Vagina (tissue), 2 donors: ENCODE measurements at regions not wholly inside any gene's neighbourhood (a gene's known extent, or its start where the extent isn't known, plus 50 kb on each side); places are given as distances from the start of the nearest gene placed in this dataset.

ENCODE experiments used
- DNase-seq, 2 donors: peaks; one replicate each; pipeline ENCODE4 v3.0.0-alpha.2; 2017; ENCODE audit errors: extremely low spot score in 2 of 2
- H3K27ac ChIP-seq: fragments of 200-600 bp; sonication (generic); one replicate; pipeline ENCODE4 v1.5.1; 2019
- H3K27me3 ChIP-seq: fragments of 200-600 bp; sonication (generic); one replicate; pipeline ENCODE4 v1.5.1; 2019
- H3K36me3 ChIP-seq, 2 donors: fragments of 200-600 bp; sonication (generic); one replicate each; pipeline ENCODE4 v1.5.1; 2017 to 2019
- H3K4me1 ChIP-seq: fragments of 200-600 bp; sonication (generic); one replicate; pipeline ENCODE4 v1.5.1; 2019
- H3K4me3 ChIP-seq, 2 donors: fragments of 200-600 bp; sonication (generic); 1 replicate in 1 of 2; 2 replicates in 1 of 2; pipeline ENCODE4 v1.5.1; 2016 to 2019
- H3K9me3 ChIP-seq: fragments of 200-600 bp; sonication (generic); one replicate; pipeline ENCODE4 v1.5.1; 2019
- POLR2A ChIP-seq, 2 donors: fragments of 450-650 bp; IDR thresholded peaks; one replicate each; pipeline ENCODE4 v1.6.1; 2017; ENCODE audit warnings: antibody characterized with exemption in 2 of 2, mild to moderate bottlenecking in 2 of 2, moderate library complexity in 2 of 2
- POLR2AphosphoS5 ChIP-seq, 2 donors: sonication (generic); formaldehyde crosslinking; IDR thresholded peaks; one replicate each; pipeline ENCODE4 v1.9.0; 2017; ENCODE audit warnings: antibody characterized with exemption in 2 of 2, mild to moderate bottlenecking in 2 of 2, low read depth in 1 of 2; ENCODE audit not compliant: insufficient read depth in 1 of 2
- intact Hi-C: fragments of 100-400 bp; cut with DNase I; formaldehyde crosslinking; loops from one replicate; pipeline ENCODE4 v1.15.1; 2023
- TF ChIP-seq, protein P1 (sequence below), 3 experiments: fragments of 450-650 bp in 2 of 3; fragments of 200-600 bp in 1 of 3; sonication (generic) in 1 of 3; IDR thresholded peaks; one replicate each; pipeline ENCODE4 v1.5.1; 2017 to 2019; ENCODE audit warnings: antibody characterized with exemption in 3 of 3, mild to moderate bottlenecking in 2 of 3, moderate library complexity in 2 of 3

DNA sequence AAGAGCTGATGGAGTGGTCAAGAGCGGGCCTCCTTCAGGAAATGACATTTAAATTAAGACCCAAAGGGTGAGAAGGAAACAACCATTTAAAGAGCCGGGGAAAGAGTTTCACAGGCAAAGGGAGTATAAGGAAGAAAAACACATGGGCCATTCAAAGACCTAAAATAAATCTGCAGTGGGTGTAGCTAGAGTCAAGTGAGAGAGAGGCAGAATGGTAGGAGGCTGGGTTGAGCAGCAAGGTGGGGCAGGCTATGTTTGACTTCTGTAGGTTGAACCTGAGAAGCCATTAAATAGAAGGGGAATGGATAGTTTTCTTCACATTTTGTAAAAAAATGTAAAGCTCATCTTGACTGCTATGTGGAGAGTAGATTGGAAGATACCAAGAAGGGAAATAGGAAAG lies 183.8 kb downstream of the LACC1 start:
- H3K27me3 ChIP-seq = no peaks in the 10 kb centered on the region
- no peaks in the 10 kb centered on the region for H3K36me3 ChIP-seq
- DNase-seq = no peak
- intact Hi-C loops = no loop called here
- no peaks in the 10 kb centered on the region for H3K4me1 ChIP-seq
- no peak for TF ChIP-seq POLR2AphosphoS5 (IDR thresholded peaks at IDR 0.05; ENCODE audit: insufficient read depth in 1 of 2, low read depth in 1 of 2)
- TF ChIP-seq POLR2A (IDR thresholded peaks at IDR 0.05) = no peak
- TF ChIP-seq, protein P1, sequence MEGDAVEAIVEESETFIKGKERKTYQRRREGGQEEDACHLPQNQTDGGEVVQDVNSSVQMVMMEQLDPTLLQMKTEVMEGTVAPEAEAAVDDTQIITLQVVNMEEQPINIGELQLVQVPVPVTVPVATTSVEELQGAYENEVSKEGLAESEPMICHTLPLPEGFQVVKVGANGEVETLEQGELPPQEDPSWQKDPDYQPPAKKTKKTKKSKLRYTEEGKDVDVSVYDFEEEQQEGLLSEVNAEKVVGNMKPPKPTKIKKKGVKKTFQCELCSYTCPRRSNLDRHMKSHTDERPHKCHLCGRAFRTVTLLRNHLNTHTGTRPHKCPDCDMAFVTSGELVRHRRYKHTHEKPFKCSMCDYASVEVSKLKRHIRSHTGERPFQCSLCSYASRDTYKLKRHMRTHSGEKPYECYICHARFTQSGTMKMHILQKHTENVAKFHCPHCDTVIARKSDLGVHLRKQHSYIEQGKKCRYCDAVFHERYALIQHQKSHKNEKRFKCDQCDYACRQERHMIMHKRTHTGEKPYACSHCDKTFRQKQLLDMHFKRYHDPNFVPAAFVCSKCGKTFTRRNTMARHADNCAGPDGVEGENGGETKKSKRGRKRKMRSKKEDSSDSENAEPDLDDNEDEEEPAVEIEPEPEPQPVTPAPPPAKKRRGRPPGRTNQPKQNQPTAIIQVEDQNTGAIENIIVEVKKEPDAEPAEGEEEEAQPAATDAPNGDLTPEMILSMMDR (IDR thresholded peaks at IDR 0.05) = no peak
- no peaks in the 10 kb centered on the region for H3K9me3 ChIP-seq
- no peak overlapping the region for H3K4me3 ChIP-seq
- H3K27ac ChIP-seq = no peak overlapping the region

DNA sequence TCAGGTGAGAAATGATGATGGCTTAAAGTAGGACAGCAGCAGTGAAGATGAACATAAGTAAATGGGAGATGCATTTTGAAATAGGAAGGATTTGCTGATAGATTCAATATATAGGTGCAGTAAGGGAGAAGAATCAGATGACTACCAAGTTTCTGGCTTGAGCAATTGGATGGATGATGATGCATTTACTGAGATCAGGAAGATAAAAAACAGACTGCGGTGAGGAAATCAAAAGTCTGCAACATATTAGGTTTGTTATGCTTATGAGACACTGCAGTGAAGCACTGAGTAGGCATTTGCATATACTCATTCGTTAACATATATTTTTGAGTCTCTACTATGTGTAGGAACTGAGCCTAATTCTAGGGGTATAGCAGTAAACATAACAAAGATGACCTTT lies 184.2 kb downstream of the LACC1 start:
- no peaks in the 10 kb centered on the region for H3K36me3 ChIP-seq
- TF ChIP-seq POLR2A (IDR thresholded peaks at IDR 0.05) (no peak), POLR2AphosphoS5 (IDR thresholded peaks at IDR 0.05; ENCODE audit: insufficient read depth in 1 of 2, low read depth in 1 of 2) (no peak)
- TF ChIP-seq, protein P1 (IDR thresholded peaks at IDR 0.05) = no peak
- no peak overlapping the region for H3K4me3 ChIP-seq
- no peaks in the 10 kb centered on the region for H3K9me3 ChIP-seq
- no peak overlapping the region for H3K27ac ChIP-seq
- DNase-seq = no peak
- intact Hi-C loops = no loop called here
- no peaks in the 10 kb centered on the region for H3K27me3 ChIP-seq
- no peaks in the 10 kb centered on the region for H3K4me1 ChIP-seq

DNA sequence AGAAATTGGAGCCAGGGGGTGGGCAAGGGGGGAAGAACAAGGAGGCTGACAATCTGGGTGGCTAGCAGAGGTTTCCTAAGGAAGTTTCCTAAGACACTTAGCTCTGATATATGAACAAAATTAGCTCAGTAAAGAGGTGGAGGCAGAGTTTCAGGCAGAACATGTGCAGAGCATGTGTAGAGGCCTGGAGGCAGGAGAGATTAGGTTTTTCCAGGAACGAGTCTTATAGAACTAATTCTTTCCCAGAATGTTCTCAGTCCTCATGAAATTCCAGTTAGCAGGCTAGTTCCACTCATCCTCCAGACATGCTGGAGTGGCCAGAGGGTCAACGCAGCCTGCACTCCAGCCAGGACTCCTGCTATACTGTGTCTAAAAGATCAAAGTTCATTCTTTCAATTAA lies 184.7 kb downstream of the LACC1 start:
- H3K4me1 ChIP-seq = no peaks in the 10 kb centered on the region
- H3K27me3 ChIP-seq = no peaks in the 10 kb centered on the region
- H3K36me3 ChIP-seq = no peaks in the 10 kb centered on the region
- DNase-seq = no peak
- no peak overlapping the region for H3K4me3 ChIP-seq
- TF ChIP-seq POLR2AphosphoS5 (IDR thresholded peaks at IDR 0.05; ENCODE audit: insufficient read depth in 1 of 2, low read depth in 1 of 2) = no peak
- no peak for TF ChIP-seq POLR2A (IDR thresholded peaks at IDR 0.05)
- intact Hi-C loops = no loop called here
- H3K27ac ChIP-seq = no peak overlapping the region
- H3K9me3 ChIP-seq = no peaks in the 10 kb centered on the region

DNA sequence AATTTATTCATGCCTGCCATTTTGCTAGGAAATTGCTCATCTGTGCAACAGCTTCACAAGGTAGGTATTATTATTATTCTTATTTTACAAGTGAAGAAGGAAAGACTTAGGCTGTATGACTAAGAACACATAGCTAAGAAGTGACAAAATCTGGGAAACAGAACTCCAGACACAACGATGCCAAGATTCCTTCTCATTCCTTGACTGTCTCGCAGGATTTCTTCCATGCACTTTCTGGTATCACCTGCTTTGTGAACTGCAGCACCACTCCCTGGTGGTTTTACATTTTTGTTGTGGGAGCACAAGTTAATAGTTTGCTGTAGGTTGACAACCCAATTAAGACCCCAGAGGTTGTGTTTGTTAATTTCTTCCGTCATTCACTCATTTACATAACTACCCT lies 188.5 kb downstream of the LACC1 start:
- DNase-seq = no peak
- H3K9me3 ChIP-seq = peaks cover 8% of the 10 kb centered on the region
- no peak overlapping the region for H3K27ac ChIP-seq
- H3K36me3 ChIP-seq = no peaks in the 10 kb centered on the region
- TF ChIP-seq POLR2AphosphoS5 (IDR thresholded peaks at IDR 0.05; ENCODE audit: insufficient read depth in 1 of 2, low read depth in 1 of 2) (no peak), POLR2A (IDR thresholded peaks at IDR 0.05) (no peak)
- TF ChIP-seq, protein P1 (IDR thresholded peaks at IDR 0.05) = no peak
- H3K4me3 ChIP-seq = no peak overlapping the region
- no peaks in the 10 kb centered on the region for H3K27me3 ChIP-seq
- intact Hi-C loops = no loop called here
- H3K4me1 ChIP-seq = no peaks in the 10 kb centered on the region

DNA sequence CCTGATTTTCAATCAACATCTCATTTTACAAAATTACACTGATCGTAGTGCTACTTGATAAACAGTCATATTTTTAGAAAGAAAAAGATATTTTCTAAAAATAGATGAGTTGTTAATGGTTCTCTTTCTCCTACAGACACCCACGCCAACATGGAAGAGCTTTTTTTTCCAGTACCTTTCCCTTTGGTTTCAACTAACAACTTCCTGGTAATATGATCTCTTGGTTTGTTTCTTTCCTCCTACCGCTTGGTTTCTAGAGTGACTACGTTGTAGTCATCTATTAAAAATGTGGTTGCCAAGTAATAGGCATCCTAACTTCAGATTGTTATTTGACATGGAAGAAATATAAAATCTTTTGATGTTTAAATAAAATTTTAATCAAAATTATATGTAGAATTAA lies 189.0 kb downstream of the LACC1 start:
- DNase-seq = no peak
- intact Hi-C loops = no loop called here
- no peak overlapping the region for H3K27ac ChIP-seq
- H3K4me3 ChIP-seq = no peak overlapping the region
- no peaks in the 10 kb centered on the region for H3K27me3 ChIP-seq
- H3K36me3 ChIP-seq = no peaks in the 10 kb centered on the region
- TF ChIP-seq POLR2A (IDR thresholded peaks at IDR 0.05) = no peak
- TF ChIP-seq POLR2AphosphoS5 (IDR thresholded peaks at IDR 0.05; ENCODE audit: insufficient read depth in 1 of 2, low read depth in 1 of 2) = no peak
- TF ChIP-seq, protein P1 (IDR thresholded peaks at IDR 0.05) = no peak
- H3K4me1 ChIP-seq = no peaks in the 10 kb centered on the region
- H3K9me3 ChIP-seq = peaks cover 8% of the 10 kb centered on the region

DNA sequence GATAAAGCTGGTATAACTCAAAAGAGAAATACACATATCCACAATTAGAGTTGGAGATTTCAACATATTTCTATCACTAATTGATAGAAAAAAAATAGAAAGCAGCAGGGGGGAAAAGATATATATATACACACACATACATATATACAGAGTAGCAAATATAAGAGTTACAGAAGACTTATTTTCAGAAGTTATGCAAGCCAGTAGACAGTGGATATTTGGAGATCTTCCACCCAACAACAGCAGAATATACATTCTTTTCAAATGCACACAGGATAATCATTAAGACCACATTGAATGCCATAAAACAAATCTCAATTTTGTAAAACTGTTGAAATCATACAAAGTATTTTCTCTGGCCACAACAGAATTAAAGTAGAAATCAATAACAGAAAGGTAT lies 192.8 kb downstream of the LACC1 start:
- Histone ChIP-seq H3K4me3 (no peak overlapping the region), H3K27ac (no peak overlapping the region), H3K9me3 (peaks cover 8% of the 10 kb centered on the region), H3K36me3 (no peaks in the 10 kb centered on the region), H3K27me3 (no peaks in the 10 kb centered on the region), H3K4me1 (no peaks in the 10 kb centered on the region)
- TF ChIP-seq, protein P1 (IDR thresholded peaks at IDR 0.05) = no peak
- TF ChIP-seq POLR2A (IDR thresholded peaks at IDR 0.05) (no peak), POLR2AphosphoS5 (IDR thresholded peaks at IDR 0.05; ENCODE audit: insufficient read depth in 1 of 2, low read depth in 1 of 2) (no peak)
- intact Hi-C loops = no loop called here
- DNase-seq = no peak
